ENCODE measurements at regions not wholly inside any gene's neighbourhood (a gene's known extent, or its start where the extent isn't known, plus 50 kb on each side); places are given as distances from the start of the nearest gene placed in this dataset.
A peak's percentile ranks its signal among the peaks of the same experiment; 100 is the strongest.
"Not testable (repeated sequence)": the region's sequence is repeated elsewhere in the genome, so short reads cannot be mapped to it uniquely, and the experiment has no call there.

- DNase-seq (ENCODE audit: low spot score): no peak
These were observed 74.6 kb downstream of the FEM1C start for GRCh38 chr5:115469904-115470516.

GRCh38 chr5:115467628-115468027, 76.9 kb downstream of the FEM1C start:
- no peak for DNase-seq (ENCODE audit: low spot score)

DNA sequence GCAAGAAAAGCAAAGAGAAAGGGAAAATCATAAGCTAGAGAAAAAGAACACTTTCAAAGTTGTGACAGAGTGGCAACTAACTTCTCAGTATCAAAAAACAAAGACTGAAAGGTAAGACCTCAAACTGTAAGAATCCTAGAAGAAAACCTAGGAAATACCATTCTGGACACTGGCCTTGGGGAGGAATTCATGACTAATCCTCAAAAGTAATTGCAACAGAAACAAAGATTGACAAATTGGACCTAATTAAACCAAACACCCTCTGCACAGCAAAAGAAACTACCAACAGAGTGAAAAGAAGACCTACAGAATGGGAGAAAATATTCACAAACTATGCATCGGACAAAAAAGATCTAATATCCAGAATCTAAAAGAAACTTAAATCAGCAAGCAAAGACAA, 79.1 kb downstream of the FEM1C start:
- DNase-seq (ENCODE audit: low spot score): no peak

DNA sequence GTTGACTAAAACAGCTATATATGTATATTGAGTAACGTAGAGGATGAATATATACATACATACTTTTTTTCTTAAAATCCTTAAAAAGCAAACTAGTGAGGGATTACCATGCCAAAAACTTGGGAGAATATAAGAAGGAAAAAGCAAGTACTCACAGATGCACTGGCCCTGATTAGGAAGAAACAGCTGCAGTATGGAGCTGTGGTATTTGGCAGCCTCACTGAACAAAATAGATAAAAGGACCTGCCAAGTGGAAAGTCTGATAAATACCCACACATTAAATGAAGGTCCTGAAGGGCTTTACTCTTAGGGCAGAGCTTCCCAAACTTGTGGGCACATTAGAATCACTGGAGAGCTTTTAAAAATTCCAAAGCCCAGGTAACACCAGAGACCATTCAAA, 80.6 kb downstream of the FEM1C start:
- no peak for DNase-seq (ENCODE audit: low spot score)

DNA sequence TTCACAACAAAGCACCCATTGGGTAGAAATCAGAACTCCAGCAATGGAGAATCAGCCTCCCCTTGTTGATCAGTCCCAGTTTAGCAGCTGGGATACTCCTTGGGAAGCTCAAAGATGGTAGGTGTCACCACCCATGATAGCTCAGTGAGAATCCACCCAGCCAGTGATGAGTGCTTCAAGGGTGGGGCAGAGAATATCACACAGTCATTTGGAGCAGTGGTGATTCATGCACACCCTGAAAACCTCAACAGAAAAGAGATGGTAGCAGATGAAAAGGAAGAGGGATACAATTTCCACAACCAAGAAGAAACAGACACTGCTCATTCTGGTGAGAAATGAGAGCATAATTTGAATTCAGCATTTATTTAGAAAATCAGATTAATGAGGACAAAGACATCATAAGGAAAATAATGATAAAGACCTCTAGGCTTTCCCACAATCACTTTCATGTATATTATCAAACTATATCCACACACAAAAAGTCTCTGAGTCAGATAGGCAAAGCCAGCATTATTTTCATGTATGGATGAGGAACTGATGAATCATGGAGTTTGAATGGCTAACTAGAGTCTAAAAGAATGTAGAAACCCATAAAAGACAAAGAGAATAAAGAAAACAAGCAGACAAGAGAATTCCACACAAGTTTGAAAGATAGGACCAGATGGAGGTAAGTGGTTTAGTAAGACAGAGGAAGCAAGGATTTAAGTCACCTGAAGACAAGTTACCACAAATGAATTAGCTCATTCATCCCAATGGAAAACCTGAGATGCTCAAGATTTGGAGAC, 82.9 kb downstream of the FEM1C start:
- DNase-seq (ENCODE audit: low spot score): peak; percentile 71

GRCh38 chr5:115461093-115461492, 83.5 kb downstream of the FEM1C start:
- no peak for DNase-seq (ENCODE audit: low spot score)

DNA sequence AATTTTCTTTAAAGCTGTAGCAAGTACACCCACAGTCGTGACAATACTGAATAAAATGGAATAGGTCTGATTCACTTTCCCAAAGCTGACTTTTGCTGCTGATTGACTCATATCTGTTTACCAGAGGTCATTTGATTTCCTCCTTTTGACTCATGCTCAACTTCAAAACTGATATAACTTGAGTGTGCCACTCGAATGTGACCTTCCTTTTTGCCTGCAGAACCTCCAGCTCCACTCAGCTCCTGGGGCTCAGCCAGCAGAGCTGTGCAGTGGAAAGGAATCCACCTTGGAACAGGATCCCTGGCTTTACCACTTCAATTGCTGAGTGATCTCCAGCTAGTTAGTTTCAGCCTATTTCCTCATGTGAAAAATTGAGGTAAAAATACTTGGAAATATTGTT, 84.1 kb downstream of the FEM1C start:
- peak; percentile 84 for DNase-seq (ENCODE audit: low spot score)

GRCh38 chr5:115459855-115460341, 84.7 kb downstream of the FEM1C start:
- no peak for DNase-seq (ENCODE audit: low spot score)

- no peak for DNase-seq (ENCODE audit: low spot score)
These were observed 86.2 kb downstream of the FEM1C start for GRCh38 chr5:115458416-115458815.

DNA sequence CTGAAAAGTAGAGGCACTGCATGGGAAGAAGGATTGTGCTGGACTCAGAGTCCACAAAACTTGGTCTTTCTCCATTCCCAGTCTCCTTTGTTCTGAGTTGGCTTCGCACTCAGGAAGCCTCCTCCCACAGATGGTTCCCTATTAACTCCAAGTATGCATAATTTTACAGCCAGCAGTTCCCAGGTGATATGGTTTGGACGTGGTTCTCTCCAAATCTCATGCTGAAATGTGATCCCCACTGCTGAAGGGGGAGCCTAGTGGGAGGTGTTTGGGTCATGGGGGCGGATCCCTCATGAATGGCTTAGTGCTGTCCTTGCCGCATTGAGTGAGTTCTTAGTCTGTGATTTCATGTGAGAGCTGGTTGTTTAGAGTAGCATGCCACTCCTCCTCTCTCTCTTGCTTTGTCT, 86.6 kb downstream of the FEM1C start:
- no peak for DNase-seq (ENCODE audit: low spot score)

- peak; percentile 30 for DNase-seq (ENCODE audit: low spot score)
These were observed 87.0 kb downstream of the FEM1C start for GRCh38 chr5:115457571-115457970.

DNA sequence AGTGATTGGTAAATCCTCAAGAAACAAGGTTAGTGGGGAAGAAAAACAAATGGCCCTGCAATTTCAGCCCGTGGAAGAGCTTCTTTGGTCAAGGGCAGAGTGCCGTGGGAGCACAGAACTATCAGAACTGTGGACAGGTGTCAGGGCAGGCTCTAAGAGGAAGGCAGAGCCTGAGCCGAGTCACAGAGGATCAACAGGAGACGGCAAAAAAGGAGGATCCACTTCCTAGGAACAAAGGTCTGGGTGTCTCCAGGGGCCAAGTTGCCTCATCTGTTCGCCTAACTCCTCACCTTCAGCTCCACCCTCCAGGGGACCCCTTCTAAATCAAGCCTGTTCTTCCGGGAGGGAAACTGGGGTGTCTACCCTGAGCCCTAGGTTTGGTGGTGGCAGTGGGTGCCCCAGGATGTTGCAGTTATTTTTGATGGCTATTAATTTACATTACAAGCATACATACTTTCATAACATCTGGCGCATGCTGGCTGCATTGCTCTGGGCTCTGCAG, 88.0 kb downstream of the FEM1C start:
- no peak for DNase-seq (ENCODE audit: low spot score)

DNA sequence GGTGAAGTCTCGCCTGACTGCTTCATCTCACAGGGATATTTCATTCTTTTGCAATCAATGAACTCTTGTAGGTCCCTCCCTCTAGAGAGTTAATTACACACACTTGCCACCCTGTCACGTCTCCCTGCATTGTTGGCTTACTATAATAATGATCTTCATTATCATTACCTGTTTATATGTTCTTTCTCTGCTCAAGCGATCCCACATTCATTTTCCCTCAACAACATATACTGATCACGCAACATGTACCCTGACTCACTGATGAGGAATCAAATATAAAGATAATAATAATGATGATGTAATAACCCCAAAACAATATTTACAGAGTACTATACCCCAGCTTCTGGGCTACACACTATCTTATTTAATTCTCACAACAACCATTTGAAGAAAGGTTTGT, 88.5 kb downstream of the FEM1C start:
- no peak for DNase-seq (ENCODE audit: low spot score)

DNA sequence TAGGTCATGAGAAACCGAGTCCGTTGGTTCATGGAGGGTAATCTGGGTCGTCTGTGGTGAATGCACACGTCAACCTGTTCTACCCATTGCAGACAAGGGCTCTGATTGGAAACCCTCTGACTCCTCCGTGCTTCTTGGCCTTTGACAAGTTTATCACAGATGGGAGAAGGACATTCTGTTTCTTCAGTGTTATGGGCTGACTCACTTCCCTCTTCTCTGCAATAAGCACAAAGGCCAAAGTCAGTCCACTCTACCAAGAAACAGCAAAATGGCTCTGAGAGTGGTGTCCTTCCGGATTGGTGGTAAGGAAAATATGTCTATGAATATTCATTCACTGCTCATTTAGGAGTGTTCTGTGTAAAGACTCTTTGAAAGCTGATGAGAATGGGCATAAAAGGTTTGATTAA, 89.3 kb downstream of the FEM1C start:
- peak; percentile 41 for DNase-seq (ENCODE audit: low spot score)

GRCh38 chr5:115453391-115454095, 91.0 kb downstream of the FEM1C start:
- no peak for DNase-seq (ENCODE audit: low spot score)

DNA sequence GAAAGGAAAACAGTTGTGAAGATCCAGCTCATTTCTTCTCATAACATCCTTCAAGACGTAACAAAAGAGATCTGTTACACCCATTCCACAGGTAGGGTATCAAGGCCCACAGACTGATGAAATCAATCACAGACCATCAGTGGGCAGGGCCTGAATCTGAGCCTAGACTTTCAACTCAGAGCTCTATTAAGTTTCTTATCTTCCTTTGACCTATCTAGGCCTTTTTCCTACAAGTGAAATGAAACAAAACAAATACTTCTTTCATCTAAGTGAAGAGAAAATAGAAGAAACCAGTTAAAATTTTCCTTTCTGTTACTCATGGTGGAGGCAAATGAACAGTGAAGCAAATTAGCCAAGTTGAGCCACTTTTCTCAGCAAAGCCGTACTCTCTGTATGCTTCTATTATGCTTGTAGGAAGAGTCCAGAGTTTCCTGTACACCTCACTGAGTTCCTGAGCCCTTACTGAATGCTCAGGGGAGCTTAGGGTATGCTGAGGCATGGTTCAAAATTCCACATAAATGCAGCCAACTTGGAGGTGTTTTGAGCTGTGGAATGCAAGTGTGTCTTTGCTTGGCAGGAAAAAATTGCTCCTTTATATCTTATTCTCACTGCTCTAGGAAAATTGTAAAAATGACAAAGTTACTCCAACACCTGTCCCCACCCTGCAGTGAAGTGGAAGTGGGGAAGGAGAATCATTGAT, 91.9 kb downstream of the FEM1C start:
- no peak for DNase-seq (ENCODE audit: low spot score)

DNA sequence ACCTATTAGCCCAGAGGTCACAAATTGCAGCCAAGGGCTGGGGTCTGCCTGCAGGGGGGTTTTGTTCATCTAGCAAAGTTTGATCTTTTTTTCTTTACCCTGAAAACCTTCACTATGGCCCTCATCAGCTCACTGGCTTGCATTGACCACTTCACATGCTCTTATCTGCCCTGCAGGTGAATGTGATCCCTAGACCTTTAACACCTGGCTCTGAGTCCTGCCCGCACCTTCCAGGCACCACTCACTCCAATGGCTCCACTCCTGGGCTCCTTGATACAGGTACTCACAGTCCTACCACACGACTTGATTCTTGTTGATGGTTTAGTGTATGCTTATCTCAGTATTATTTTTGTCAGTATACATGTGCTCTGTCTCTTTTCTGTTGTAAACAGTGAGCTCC, 92.5 kb downstream of the FEM1C start:
- DNase-seq (ENCODE audit: low spot score): no peak

DNA sequence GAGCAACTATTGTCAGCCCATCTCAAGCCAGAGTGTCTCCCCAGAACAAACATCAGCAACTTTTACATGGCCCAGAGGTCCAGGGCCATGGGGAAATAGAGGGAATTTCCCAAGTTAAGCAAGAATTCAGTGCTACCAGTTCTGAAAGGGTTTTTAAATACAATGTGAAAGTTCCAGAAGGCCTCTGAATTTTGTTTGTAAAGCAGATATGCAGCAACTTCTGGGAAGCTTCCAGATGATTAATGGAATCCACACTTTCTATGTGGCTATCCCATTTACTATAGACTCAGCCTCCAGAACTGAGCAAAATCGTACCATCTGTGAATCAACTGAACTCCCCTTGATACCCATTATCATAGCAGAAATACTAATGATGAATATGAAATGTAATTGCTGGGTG, 93.8 kb downstream of the FEM1C start:
- no peak for DNase-seq (ENCODE audit: low spot score)

DNA sequence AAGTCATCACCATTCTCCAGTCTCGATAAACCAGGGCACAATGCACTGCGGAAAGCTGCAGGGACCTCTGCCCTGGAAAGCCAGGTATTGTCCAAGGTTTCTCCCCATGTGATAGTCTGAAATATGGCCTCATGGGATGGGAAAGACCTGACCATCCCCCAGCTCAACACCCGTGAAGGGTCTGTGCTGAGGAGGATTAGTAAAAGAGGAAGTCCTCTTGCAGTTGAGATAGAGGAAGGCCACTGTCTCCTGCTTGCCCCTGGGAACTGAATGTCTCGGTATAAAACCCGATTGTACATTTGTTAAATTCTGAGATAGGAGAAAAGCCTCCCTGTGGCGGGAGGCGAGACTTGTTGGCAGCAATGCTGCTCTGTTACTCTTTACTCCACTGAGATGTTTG, 95.9 kb downstream of the FEM1C start:
- DNase-seq (ENCODE audit: low spot score): not testable (repeated sequence)

DNA sequence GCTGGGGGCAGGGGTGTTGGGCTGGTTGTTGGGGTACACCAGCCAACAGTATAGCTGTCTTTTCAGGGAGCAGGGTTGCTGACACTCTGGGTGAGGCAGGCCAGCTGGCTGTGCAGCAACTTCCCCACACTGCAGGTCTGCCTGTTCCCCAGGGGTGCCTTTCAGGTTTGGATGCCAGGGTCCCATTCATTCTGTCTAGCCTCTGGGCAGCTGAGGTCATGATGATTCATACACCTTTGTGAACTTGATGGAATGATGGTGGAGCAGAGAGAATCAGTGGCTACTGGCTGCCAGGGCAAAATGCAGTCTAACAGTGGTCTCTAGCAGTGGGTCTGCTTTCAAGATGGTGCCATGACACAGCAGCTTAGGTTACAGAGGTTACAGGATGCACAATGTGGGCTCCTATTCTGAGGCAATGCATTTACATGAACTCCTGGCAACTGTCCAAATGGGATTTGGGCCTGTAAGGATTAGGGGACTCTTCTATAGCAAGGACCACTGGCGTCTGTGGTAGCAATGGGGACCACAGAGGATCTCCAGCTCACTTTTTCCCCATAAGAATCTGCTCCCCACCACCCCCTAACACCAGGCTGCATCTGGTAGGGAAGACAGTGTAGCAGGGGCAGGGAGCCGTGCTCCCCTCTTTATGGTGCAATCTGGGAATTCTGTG, 103.7 kb downstream of the FEM1C start:
- no peak for DNase-seq (ENCODE audit: low spot score)

DNA sequence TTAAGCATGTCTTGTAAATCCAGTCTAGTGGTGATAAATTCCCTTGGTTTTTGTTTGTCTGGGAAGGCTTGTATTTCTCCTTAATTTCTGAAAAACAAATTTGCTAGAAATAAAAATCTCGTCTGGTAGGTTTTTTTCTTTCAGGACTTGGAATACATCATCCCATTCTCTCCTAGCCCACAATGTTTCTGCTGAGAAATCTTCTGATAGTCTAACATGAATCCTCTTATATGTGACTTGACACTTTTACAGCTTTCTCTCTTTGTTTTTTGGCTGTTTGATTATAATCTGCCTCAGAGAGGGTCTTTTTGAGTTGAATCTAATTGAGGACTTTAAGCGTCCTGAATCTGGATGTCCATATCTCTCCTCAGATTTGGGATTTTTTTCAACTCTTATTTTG, 104.9 kb downstream of the FEM1C start:
- DNase-seq (ENCODE audit: low spot score): no peak

DNA sequence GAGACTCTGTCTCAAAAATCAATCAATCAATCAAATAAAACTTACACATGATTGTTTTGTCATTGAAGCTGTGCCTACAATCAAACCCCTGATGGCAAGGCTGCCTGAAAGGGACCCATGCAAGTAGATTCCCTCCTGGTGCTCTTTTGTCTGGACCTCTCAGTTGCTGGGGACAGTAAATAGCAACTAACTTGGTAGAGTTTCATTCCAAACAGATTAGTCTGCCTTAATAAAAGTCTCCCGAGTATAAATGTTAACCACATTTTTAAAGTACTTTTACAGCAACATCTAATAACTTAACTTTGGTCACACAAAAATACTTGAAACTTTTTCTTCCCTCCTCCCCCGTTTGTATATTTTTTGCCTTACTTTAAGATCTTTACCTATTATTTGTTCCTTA, 105.5 kb downstream of the FEM1C start:
- no peak for DNase-seq (ENCODE audit: low spot score)
